HG02610 (cell line): ENCODE measurements at regions not wholly inside any gene's neighbourhood (a gene's known extent, or its start where the extent isn't known, plus 50 kb on each side); places are given as distances from the start of the nearest gene placed in this dataset.
"Not testable (repeated sequence)": the region's sequence is repeated elsewhere in the genome, so short reads cannot be mapped to it uniquely, and the experiment has no call there.

Experiments used
- ATAC-seq: cut with Tn5 transposase; IDR thresholded peaks from one replicate; pipeline ENCODE4 v1.9.1; 2021; ENCODE audit warnings: mild to moderate bottlenecking, moderate library complexity; ENCODE audit not compliant: unreplicated experiment

- ATAC-seq, result no peak
Observed at GRCh38 chr5:124956471-124957029, 210.1 kb upstream of the ZNF608 start.

DNA sequence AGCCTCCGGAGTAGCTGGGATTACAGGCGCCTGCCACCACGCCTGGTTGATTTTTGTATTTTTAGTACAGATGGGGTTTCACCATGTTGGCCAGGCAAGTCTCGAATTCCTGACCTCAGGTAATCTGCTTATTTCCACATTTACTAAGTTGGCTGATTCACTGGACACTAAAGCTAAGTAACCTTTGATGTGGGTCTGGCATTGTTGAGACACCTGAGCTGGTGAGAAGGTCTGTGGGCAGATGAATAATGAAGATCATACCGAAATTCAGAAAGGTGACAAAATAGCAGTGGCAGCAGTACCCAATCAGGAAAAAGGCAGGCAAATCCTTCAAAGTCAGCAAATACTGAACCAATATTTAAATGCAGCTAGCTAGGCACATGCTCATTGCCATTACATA lies 210.6 kb upstream of the ZNF608 start:
- ATAC-seq, result no peak

DNA sequence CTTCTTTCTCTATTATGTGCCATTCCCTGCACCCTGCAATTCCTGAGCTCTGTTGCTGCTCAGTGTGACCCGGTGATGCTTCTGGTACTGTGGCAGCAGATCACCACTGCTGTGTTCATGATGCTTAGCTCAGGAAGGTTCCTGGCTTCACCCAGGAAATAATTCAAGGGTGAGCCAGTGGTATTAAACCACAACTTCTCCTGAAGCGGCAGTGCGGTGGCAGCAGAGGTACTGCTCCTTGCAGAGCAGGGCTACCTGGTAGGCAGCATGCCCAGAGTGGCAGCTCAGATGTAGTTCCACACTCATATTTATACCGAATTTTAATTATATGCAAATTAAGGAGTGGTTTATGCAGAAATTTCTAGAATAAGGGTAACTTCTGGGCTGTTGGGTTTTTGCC lies 213.8 kb upstream of the ZNF608 start:
- ATAC-seq, result no peak

DNA sequence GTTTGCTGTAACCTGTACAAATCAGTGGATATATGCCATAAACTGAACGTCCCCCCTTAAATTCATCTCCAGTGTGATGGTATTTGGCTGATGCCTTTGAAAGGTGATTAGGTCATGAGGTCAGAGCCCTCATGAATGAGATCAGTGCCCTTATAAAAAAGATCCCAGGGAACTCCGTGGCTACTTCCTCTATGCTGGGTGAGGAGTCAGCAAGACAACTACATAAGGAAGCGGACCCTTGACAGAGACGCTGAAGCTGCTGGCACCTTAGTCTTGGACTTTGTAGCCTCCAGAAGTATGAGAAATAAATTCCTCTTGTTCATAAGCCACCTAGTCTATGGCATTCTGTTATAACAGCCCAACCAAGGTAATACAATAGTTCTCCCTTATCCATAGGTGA lies 215.1 kb upstream of the ZNF608 start:
- no peak for ATAC-seq

DNA sequence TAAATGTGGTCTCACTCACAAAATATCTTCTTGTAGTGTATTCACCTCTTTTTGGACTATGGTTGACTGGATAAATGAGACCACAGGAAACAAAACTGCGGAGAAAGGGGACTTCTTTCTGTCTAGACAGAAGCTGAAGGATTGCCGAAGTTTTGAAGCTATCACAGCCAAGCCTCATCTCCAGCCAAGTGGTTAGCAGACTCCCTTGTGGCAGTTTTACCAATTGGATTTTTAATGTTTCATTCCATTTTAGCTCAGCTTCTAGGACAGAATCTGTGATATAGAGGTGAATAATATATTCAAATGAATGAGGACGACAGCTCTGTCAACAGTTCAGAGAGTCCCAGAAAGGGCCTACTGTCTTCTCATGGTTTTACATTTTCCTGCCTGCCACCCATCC lies 215.7 kb upstream of the ZNF608 start:
- ATAC-seq, result no peak

- ATAC-seq, result no peak
Observed at GRCh38 chr5:124962735-124963134, 216.3 kb upstream of the ZNF608 start.

GRCh38 chr5:124963236-124963919 lies 216.9 kb upstream of the ZNF608 start:
- ATAC-seq, result no peak

DNA sequence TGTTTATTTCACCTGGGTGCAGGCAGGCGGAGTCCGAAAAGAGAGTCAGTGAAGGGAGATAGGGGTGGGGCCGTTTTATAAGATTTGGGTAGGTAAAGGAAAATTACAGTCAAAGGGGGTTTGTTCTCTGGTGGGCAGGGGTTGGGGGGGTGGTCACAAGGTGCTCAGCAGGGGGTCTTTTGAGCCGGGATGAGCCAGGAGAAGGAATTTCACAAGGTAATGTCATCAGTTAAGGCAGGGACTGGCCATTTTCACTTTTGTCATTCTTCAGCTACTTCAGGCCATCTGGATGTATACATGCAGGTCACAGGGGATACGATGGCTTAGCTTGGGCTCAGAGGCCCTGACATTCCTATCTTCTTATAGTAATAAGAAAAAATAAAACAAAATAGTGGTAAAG lies 220.3 kb upstream of the ZNF608 start:
- ATAC-seq, result not testable (repeated sequence)

GRCh38 chr5:124970381-124970780 lies 223.9 kb upstream of the ZNF608 start:
- ATAC-seq, result not testable (repeated sequence)

DNA sequence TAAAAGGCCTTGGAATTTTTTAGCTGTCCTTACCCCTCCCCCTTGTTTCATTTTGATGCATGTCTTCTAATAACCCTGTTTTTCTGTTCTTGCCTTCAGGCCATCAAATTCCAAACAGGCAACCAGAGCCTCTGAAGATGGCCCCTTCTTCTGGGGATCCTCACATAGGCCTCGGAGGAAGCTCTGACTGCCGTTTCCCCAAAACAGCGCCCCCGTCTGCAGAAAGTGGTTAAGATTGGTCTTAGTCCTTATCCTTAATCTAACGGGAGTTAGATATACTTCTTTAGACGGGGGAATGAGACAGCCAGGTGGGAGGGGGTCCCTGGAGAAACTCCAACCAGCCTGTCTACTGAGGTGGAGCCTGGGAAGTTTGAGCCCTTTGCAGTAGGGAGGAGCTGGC lies 226.3 kb upstream of the ZNF608 start:
- no peak for ATAC-seq

GRCh38 chr5:124973661-124974060 lies 227.2 kb upstream of the ZNF608 start:
- ATAC-seq, result no peak

GRCh38 chr5:124976086-124976485 lies 229.6 kb upstream of the ZNF608 start:
- no peak for ATAC-seq

DNA sequence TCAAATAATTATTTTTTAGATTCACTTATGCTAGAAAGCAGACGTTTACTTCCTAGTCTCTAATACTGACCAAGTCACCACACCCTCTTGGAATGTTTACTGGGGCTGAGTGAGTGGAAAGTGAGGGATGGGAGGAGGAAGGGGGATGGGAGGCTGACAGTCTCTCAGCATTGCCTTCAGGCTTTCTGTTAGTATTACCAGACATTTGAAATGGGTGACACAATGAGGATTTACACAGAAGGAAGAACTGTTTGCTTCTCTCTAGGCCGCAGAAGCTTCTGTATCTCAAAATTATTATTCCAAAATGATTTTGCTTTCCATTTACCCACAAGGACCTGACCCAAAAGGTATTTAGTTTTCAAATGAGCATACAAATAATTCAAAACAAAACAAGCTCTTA lies 232.8 kb upstream of the ZNF608 start:
- no peak for ATAC-seq

GRCh38 chr5:124980163-124980941 lies 233.9 kb upstream of the ZNF608 start:
- ATAC-seq, result peak; percentile 95

DNA sequence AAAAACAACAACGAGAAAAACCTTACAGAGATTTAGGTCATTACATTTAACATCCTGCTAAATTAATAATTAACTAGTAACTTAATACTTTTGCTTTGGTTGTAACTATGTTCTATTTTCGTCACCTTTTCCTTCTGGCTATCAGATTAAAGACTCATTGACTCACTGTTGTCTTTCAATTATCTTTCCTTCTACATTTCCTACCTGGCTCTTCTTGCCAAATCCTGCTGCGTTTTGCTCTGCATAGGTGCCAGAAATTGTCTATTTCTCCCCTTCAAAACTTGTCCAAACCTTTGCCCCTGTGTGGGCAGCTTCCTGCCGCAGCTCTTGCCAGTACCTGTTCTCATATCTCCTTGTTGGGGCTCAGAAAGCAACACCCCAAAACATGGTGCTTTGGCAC lies 235.5 kb upstream of the ZNF608 start:
- ATAC-seq, result no peak

DNA sequence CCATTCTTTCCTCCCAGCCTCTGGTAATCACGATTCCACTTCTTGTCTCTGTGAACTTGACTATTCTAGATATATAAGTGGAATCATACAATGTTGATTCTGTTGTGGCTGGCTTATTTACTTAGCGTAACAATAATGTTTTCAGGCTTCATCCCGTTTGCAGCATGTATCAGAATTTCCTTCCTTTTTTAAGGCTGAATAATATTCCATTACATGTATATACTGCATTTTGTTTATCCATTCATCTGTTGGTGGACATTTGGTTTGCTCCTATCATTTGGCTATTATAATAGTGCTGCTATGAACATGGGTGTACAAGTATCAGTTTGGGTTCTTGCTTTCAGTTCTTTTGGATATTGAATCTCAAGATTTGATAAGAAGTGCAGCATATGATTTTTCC lies 239.7 kb upstream of the ZNF608 start:
- no peak for ATAC-seq

- ATAC-seq, result no peak
Observed at GRCh38 chr5:124986667-124987066, 240.2 kb upstream of the ZNF608 start.

DNA sequence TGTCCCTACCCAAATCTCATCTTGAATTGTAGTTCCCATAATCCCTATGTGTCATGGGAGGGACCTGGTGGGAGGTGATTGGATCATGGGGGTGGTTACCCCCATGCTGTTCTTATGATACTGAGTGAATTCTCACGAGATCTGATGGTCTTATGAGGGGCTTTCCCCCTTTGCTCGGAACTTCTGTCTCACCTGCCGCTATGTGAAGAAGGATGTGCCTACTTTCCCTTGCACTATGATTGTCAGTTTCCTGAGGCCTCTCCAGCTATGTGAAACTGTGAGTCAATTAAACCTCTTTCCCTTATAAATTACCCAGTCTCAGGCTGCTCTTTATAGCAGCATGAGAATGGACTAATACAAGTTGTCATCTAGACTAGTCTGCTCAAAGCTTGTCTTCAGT lies 241.3 kb upstream of the ZNF608 start:
- not testable (repeated sequence) for ATAC-seq

GRCh38 chr5:124990723-124991122 lies 244.3 kb upstream of the ZNF608 start:
- no peak for ATAC-seq

DNA sequence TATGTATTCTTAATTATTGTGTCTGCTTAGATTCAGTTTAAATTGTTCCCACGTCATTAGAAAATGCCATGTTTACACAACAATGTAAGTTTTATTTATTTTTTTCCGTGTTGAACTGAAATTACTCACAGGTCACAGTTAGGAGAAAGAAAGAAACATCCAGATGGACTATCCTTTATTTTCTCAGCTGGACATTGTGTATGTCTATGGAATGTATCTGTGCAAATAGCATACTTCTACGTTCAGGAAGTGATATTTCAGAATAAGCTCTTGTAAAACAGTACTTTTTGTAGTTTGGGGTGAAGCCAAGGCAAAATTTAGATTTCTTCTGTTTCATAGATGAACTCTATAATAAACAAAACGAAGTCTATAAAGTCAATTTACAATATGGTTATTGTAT lies 249.0 kb upstream of the ZNF608 start:
- no peak for ATAC-seq

DNA sequence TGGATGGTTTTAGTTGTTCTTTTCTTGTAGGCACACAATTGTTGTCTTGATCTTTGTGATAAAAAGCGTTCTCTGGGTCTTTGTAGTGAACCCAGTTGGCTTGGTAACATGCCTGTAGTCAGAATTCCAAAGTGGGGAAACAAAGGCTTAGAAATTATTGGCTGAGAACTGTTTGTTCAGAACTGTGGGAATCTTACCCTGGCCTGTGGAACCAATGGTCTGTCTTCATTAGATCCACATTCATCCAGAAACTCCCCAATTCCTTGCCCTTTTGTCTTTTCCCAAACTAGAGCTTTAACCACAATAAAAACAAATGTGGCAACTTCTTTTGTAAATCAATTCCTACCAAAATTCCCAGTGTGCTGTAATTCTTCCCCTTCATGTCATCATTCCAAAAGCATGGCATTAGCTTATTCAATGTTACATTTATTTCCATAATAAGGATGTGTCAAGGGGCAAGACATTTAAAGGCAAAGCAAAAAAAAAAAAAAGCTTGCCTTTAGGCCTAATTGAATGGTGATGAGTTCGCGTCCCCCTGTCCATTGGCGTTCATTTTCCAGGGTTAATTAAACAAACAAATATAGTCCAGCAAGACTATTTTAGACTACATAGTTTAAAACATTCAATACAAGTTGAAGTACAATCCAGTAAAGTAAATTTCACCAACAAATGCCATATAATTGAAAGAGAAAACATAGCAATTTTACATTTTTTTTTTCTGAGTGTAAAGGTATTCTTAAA lies 249.8 kb upstream of the ZNF608 start:
- no peak for ATAC-seq

DNA sequence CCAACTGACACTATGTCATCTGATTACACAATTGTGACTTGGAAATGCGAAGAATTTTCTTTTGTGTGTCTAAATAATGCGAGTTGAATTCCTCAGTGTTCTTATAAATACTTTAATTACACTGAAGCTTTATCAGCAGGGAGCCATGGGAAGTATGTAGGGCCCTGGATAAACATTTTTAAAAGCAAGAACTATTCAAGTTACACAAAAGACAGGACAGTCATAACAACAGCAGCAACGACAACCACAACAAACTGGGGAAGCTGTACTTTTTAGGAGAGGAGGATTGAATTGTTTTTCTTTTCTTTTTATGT lies 250.3 kb upstream of the ZNF608 start:
- ATAC-seq, result no peak
